K562 (cell line): ENCODE measurements at regions not wholly inside any gene's neighbourhood (a gene's known extent, or its start where the extent isn't known, plus 50 kb on each side); places are given as distances from the start of the nearest gene placed in this dataset.

Experiments used
- ATAC-seq: fragments of 200-7000 bp; cut with Tn5 transposase; 3 replicates; pipeline ENCODE4 v1.9.1; 2020; ENCODE audit warnings: moderate library complexity
- BruUV-seq: library from RNA; stranded (reverse); fragments of 400-500 nt; replicated peaks from 2 replicates; lab custom pipeline; 2021; lab: Mats Ljungman, UMichigan
- CTCF ChIA-PET: fragments of 300-600 bp; formaldehyde crosslinking; extraction: SDS; loops from one replicate; lab custom pipeline; 2021; ENCODE audit warnings: low intra/inter-chr PET ratio; lab: Yijun Ruan, JAX
- POLR2A ChIA-PET: fragments of 300-600, 350-650 bp; sonication (Branson Sonifier 250); formaldehyde crosslinking; extraction: SDS; loops from one replicate; lab custom pipeline; 2021; ENCODE audit warnings: antibody characterized with exemption, inconsistent platforms; lab: Yijun Ruan, JAX
- DNase-seq, 4 experiments: peaks; one replicate each; pipeline versions ENCODE4 v3.0.0 to v3.0.0-alpha.2; 2011 to 2018; ENCODE audit warnings: low spot score in 3 of 4, mixed read lengths in 3 of 4; ENCODE audit errors: extremely low read depth in 1 of 4
- FAIRE-seq: peaks from 2 replicates; lab custom pipeline; 2011; peaks lifted over from hg19 to GRCh38; lab: Jason Lieb, UNC
- H2AFZ ChIP-seq: 2 replicates; pipeline ENCODE4 v1.6.0; 2011; ENCODE audit warnings: low read depth, low read length, control low read depth, inconsistent platforms
- H3K27ac ChIP-seq: fragments of 200-600 bp; 3 replicates; pipeline ENCODE4 v1.8.0; 2011; ENCODE audit warnings: low read depth, mild to moderate bottlenecking, control low read depth, inconsistent platforms, low read length, moderate library complexity, mixed read lengths; ENCODE audit errors: extremely low read depth
- H3K27me3 ChIP-seq, 2 experiments: fragments of 300-600 bp in 1 of 2; 2 replicates in 1 of 2; 3 replicates in 1 of 2; pipeline versions ENCODE4 v1.6.0 to v1.8.0; 2011; ENCODE audit warnings: inconsistent platforms in 2 of 2, low read length in 2 of 2, mild to moderate bottlenecking in 1 of 2, mixed read lengths in 1 of 2, moderate library complexity in 1 of 2; ENCODE audit not compliant: control insufficient read depth in 2 of 2, insufficient read depth in 2 of 2
- H3K36me3 ChIP-seq: fragments of 300-600 bp; 3 replicates; pipeline ENCODE4 v1.8.0; 2011; ENCODE audit warnings: mild to moderate bottlenecking, low read length, inconsistent platforms; ENCODE audit not compliant: control insufficient read depth, insufficient read depth
- H3K4me1 ChIP-seq, 2 experiments: fragments of 200-600 bp in 1 of 2; replicated peaks in 1 of 2; 2 replicates in 1 of 2; 3 replicates in 1 of 2; pipeline versions ENCODE4 v1.5.1 to v1.8.0; 2011; ENCODE audit warnings: inconsistent platforms in 2 of 2, low read length in 2 of 2, mild to moderate bottlenecking in 1 of 2, mixed read lengths in 1 of 2, moderate library complexity in 1 of 2; ENCODE audit not compliant: control insufficient read depth in 2 of 2, insufficient read depth in 2 of 2
- H3K4me2 ChIP-seq: 2 replicates; pipeline ENCODE4 v1.6.1; 2011; ENCODE audit warnings: low read length, control low read depth, inconsistent platforms, mixed read lengths; ENCODE audit not compliant: insufficient read depth
- H3K4me3 ChIP-seq: fragments of 200-600 bp; sonication (generic), shearing (Covaris generic); 2 replicates; pipeline ENCODE4 v1.5.1; 2016; ENCODE audit warnings: control low read depth, inconsistent platforms
- H3K79me2 ChIP-seq: fragments of 200-600 bp; 3 replicates; pipeline ENCODE4 v1.8.0; 2011; ENCODE audit warnings: low read length, inconsistent platforms; ENCODE audit not compliant: control insufficient read depth, insufficient read depth
- H3K9ac ChIP-seq, 2 experiments: 2 replicates each; pipeline versions ENCODE4 v1.6.0 to v1.6.1; 2011; ENCODE audit warnings: low read depth in 2 of 2, low read length in 2 of 2, control low read depth in 1 of 2, inconsistent platforms in 1 of 2, mild to moderate bottlenecking in 1 of 2, mixed read lengths in 1 of 2; ENCODE audit not compliant: insufficient read depth in 1 of 2
- H3K9me1 ChIP-seq: one replicate; pipeline ENCODE4 v1.6.0; 2011; ENCODE audit warnings: inconsistent platforms, mild to moderate bottlenecking, low read length, moderate library complexity; ENCODE audit not compliant: control insufficient read depth, insufficient read depth
- H3K9me3 ChIP-seq: replicated peaks from 2 replicates; pipeline ENCODE4 v1.5.1; 2011; ENCODE audit warnings: low read depth, low read length, inconsistent platforms; ENCODE audit not compliant: control insufficient read depth, insufficient read depth
- H4K20me1 ChIP-seq: replicated peaks from 2 replicates; pipeline ENCODE4 v1.6.1; 2011; ENCODE audit warnings: low read length, inconsistent platforms, mixed read lengths; ENCODE audit not compliant: control insufficient read depth, insufficient read depth
- ATF6 ChIP-seq: sonication (generic); formaldehyde crosslinking; IDR thresholded peaks from 2 replicates; pipeline ENCODE4 v1.4.0; 2020; ENCODE audit warnings: mild to moderate bottlenecking, missing genetic modification reagents
- CBFB ChIP-seq: sonication (generic); formaldehyde crosslinking; IDR thresholded peaks from 2 replicates; pipeline ENCODE4 v1.4.0; 2020; ENCODE audit warnings: mild to moderate bottlenecking, missing genetic modification reagents
- PHB2 ChIP-seq: fragments of 450-650 bp; IDR thresholded peaks from 2 replicates; pipeline ENCODE4 v1.6.1; 2017; ENCODE audit warnings: low read depth
- PRMT5 ChIP-seq: sonication (generic); formaldehyde crosslinking; IDR thresholded peaks from 2 replicates; pipeline ENCODE4 v1.5.0; 2020; ENCODE audit warnings: missing genetic modification reagents
- RBFOX2 ChIP-seq: fragments of 200-400 bp; formaldehyde crosslinking; IDR thresholded peaks from 2 replicates; pipeline ENCODE4 v1.6.1; 2017; ENCODE audit warnings: low read depth, mild to moderate bottlenecking, low read length, moderate library complexity
- ZNF134 ChIP-seq: fragments of 250-450 bp; sonication (Bioruptor Pico); conservative IDR thresholded peaks from 2 replicates; pipeline ENCODE4 v1.4.0; 2020
- ZNF224 ChIP-seq: sonication (generic); formaldehyde crosslinking; IDR thresholded peaks from 2 replicates; pipeline ENCODE4 v1.8.0; 2022; ENCODE audit warnings: mild to moderate bottlenecking, missing genetic modification reagents
- ZNF740 ChIP-seq, 3 experiments: fragments of 200-800 bp in 1 of 3; sonication (Bioruptor generic) in 1 of 3; sonication (generic) in 1 of 3; formaldehyde crosslinking in 1 of 3; IDR thresholded peaks; 2 replicates each; pipeline versions ENCODE4 v1.6.1 to v1.8.0; 2016 to 2022; ENCODE audit warnings: mild to moderate bottlenecking in 2 of 3, missing compliant biosample characterization in 2 of 3, missing genetic modification characterization in 2 of 3, missing genetic modification reagents in 1 of 3
- WGBS: fragments of 100-300 bp; shearing (Covaris generic); methylation state at CpG from one replicate; pipeline ENCODE4 v1.1.6; 2016; ENCODE audit warnings: low coverage, mixed read lengths; ENCODE audit not compliant: insufficient coverage; ENCODE audit errors: missing lambda C conversion rate; 5-methylcytosine and 5-hydroxymethylcytosine counted together
- in situ Hi-C: fragments of 300-500 bp; cut with MboI; formaldehyde crosslinking; loops from 4 replicates; pipeline ENCODE4 v1.15.0; 2018; ENCODE audit warnings: inconsistent platforms, mixed read lengths
- intact Hi-C: fragments of 100-400 bp; cut with micrococcal nuclease; formaldehyde crosslinking; loops from 2 replicates; pipeline ENCODE4 v1.14.2; 2022

- no peak for ATAC-seq
- H3K27ac ChIP-seq = no peak overlapping the region
- no peak overlapping the region for H2AFZ ChIP-seq
- FAIRE-seq = no peak
- H3K4me3 ChIP-seq = no peak overlapping the region
- POLR2A ChIA-PET = no interaction called here
- H3K9ac ChIP-seq = no peak overlapping the region
- H3K27me3 ChIP-seq = no peaks in the 10 kb centered on the region
- TF ChIP-seq CBFB (CRISPR knock-in tag) (no peak), ZNF740 (CRISPR knock-in tag; IDR thresholded peaks at IDR 0.05) (no peak), ZNF740 (tag; IDR thresholded peaks at IDR 0.05) (no peak), ZNF134 (no peak), RBFOX2 (no peak), ZNF224 (CRISPR knock-in tag) (no peak), PRMT5 (CRISPR knock-in tag) (no peak), ATF6 (CRISPR knock-in tag) (no peak), PHB2 (no peak)
- TF ChIP-seq, all 486 proteins: peak for 0
- 3% methylated on average over 10 of the region's 13 CpGs for WGBS
- H3K79me2 ChIP-seq = no peaks in the 10 kb centered on the region
- intact Hi-C loops = no loop called here
- in situ Hi-C loops = no loop called here
- no peak for DNase-seq
- no peaks in the 10 kb centered on the region for H3K9me1 ChIP-seq
- CTCF ChIA-PET = no interaction called here
- no peaks in the 10 kb centered on the region for H3K36me3 ChIP-seq
- no TSS peak for BruUV-seq
- H4K20me1 ChIP-seq = no peaks in the 10 kb centered on the region
- H3K4me2 ChIP-seq = no peak overlapping the region
- H3K4me1 ChIP-seq = no peaks in the 10 kb centered on the region
- no peaks in the 10 kb centered on the region for H3K9me3 ChIP-seq
These were observed 1348.0 kb downstream of the ADGRL3 start for GRCh38 chr4:62548108-62548524.
